Posterior vena cava (tissue), 2 donors: ENCODE measurements at regions not wholly inside any gene's neighbourhood (a gene's known extent, or its start where the extent isn't known, plus 50 kb on each side); places are given as distances from the start of the nearest gene placed in this dataset.

Source experiments
- DNase-seq: peaks from one replicate; pipeline ENCODE4 v3.0.0-alpha.2; 2020; ENCODE audit warnings: low spot score
- intact Hi-C, 2 donors: fragments of 100-400 bp; cut with DNase I; formaldehyde crosslinking; loops; one replicate each; pipeline versions ENCODE4 v1.14.1 to v1.14.2; 2022 to 2023
- donor health status: DM: yes; HTN: yes; CAD: no.
- donor health status: DM: yes; HTN: yes; CAD: no.

GRCh38 chr12:85697003-85697402 lies 139.2 kb downstream of the RASSF9 start:
- no peak for DNase-seq
- intact Hi-C loops: no loop called here

- DNase-seq: no peak
- intact Hi-C loops: no loop called here
Observed at GRCh38 chr12:85698937-85699336, 137.3 kb downstream of the RASSF9 start.

- intact Hi-C loops: no loop called here
- no peak for DNase-seq
Observed at GRCh38 chr12:85708775-85709174, 127.4 kb downstream of the RASSF9 start.

GRCh38 chr12:85711735-85712390 lies 124.3 kb downstream of the RASSF9 start:
- DNase-seq: peak; percentile 82
- intact Hi-C loops: no loop called here

- intact Hi-C loops: no loop called here
- DNase-seq: no peak
Observed at GRCh38 chr12:85713373-85713772, 122.8 kb downstream of the RASSF9 start.

- DNase-seq: no peak
- intact Hi-C loops: no loop called here
Observed at GRCh38 chr12:85714425-85714824, 121.8 kb downstream of the RASSF9 start.

- intact Hi-C loops: no loop called here
- no peak for DNase-seq
Observed at GRCh38 chr12:85720308-85721033, 115.7 kb downstream of the RASSF9 start.

- no peak for DNase-seq
Observed at GRCh38 chr12:85725991-85726390, 110.2 kb downstream of the RASSF9 start.

GRCh38 chr12:85733221-85733840 lies 102.9 kb downstream of the RASSF9 start:
- DNase-seq: no peak
- intact Hi-C loops: no loop called here

More at GRCh38 chr12:85725991-85726390, 110.2 kb downstream of the RASSF9 start:
- intact Hi-C loops: no loop called here

- no peak for DNase-seq
- intact Hi-C loops: no loop called here
Observed at GRCh38 chr12:85733984-85734383, 102.2 kb downstream of the RASSF9 start.

GRCh38 chr12:85740186-85740585 lies 96.0 kb downstream of the RASSF9 start:
- intact Hi-C loops: no loop called here
- DNase-seq: no peak

- intact Hi-C loops: no loop called here
- no peak for DNase-seq
Observed at GRCh38 chr12:85741046-85741445, 95.2 kb downstream of the RASSF9 start.

GRCh38 chr12:85747941-85748495 lies 88.2 kb downstream of the RASSF9 start:
- intact Hi-C loops: no loop called here
- DNase-seq: no peak
